Uterus (tissue), 3 donors: ENCODE measurements at regions not wholly inside any gene's neighbourhood (a gene's known extent, or its start where the extent isn't known, plus 50 kb on each side); places are given as distances from the start of the nearest gene placed in this dataset.

Experiments
- DNase-seq, 2 donors: peaks; one replicate each; pipeline ENCODE4 v3.0.0-alpha.2; 2019 to 2020
- H3K27ac ChIP-seq, 2 donors: fragments of 200-600 bp; sonication (generic); 1 replicate in 1 of 2; 2 replicates in 1 of 2; pipeline ENCODE4 v1.5.1; 2016 to 2018
- H3K27me3 ChIP-seq, 2 donors: fragments of 200-600 bp; sonication (generic); one replicate each; pipeline ENCODE4 v1.5.1; 2018 to 2019; ENCODE audit warnings: control low read depth in 1 of 2
- H3K36me3 ChIP-seq, 2 donors: fragments of 200-600 bp; sonication (generic); one replicate each; pipeline ENCODE4 v1.5.1; 2019; ENCODE audit warnings: control low read depth in 1 of 2
- H3K4me1 ChIP-seq, 2 donors: fragments of 200-600 bp; sonication (generic); one replicate each; pipeline ENCODE4 v1.5.1; 2018 to 2019; ENCODE audit warnings: control low read depth in 1 of 2
- H3K4me3 ChIP-seq, 2 donors: fragments of 200-600 bp; sonication (generic); 1 replicate in 1 of 2; 2 replicates in 1 of 2; pipeline ENCODE4 v1.5.1; 2018 to 2019; ENCODE audit warnings: mild to moderate bottlenecking in 1 of 2
- H3K9me3 ChIP-seq, 2 donors: fragments of 200-600 bp; sonication (generic); one replicate each; pipeline ENCODE4 v1.5.1; 2019; ENCODE audit warnings: control low read depth in 1 of 2
- CTCF ChIP-seq, 4 experiments: fragments of 200-600 bp in 2 of 4; fragments of 450-650 bp in 2 of 4; sonication (generic) in 2 of 4; IDR thresholded peaks; one replicate each; pipeline ENCODE4 v1.5.1; 2016 to 2019; ENCODE audit warnings: antibody characterized with exemption in 4 of 4, mild to moderate bottlenecking in 2 of 4, moderate library complexity in 1 of 4
- POLR2A ChIP-seq, 2 donors: fragments of 450-650 bp; IDR thresholded peaks; one replicate each; pipeline ENCODE4 v1.6.1; 2016; ENCODE audit warnings: antibody characterized with exemption in 2 of 2, mild to moderate bottlenecking in 1 of 2, moderate library complexity in 1 of 2
- intact Hi-C: fragments of 100-400 bp; cut with DNase I; formaldehyde crosslinking; loops from one replicate; pipeline ENCODE4 v1.15.1; 2023; ENCODE audit warnings: low total_unique reads
- donor health status: DM: yes; HTN: yes; CAD: no.

GRCh38 chr12:84607170-84607819 lies 305.3 kb downstream of the SLC6A15 start:
- no peak for TF ChIP-seq CTCF (IDR thresholded peaks at IDR 0.05)
- no peak for TF ChIP-seq POLR2A (IDR thresholded peaks at IDR 0.05)
- Histone ChIP-seq H3K27me3 (no peaks in the 10 kb centered on the region), H3K36me3 (no peaks in the 10 kb centered on the region), H3K4me3 (no peak overlapping the region), H3K27ac (no peak overlapping the region), H3K9me3 (no peaks in the 10 kb centered on the region), H3K4me1 (no peaks in the 10 kb centered on the region)
- intact Hi-C loops, result no loop called here
- DNase-seq, result no peak

- intact Hi-C loops, result no loop called here
- no peaks in the 10 kb centered on the region for H3K4me1 ChIP-seq
Measured at GRCh38 chr12:84605983-84606382, 306.6 kb downstream of the SLC6A15 start.

GRCh38 chr12:84604551-84604950 lies 308.0 kb downstream of the SLC6A15 start:
- intact Hi-C loops, result no loop called here
- TF ChIP-seq CTCF (IDR thresholded peaks at IDR 0.05) (no peak), POLR2A (IDR thresholded peaks at IDR 0.05) (no peak)
- H3K36me3 ChIP-seq, result no peaks in the 10 kb centered on the region

More at GRCh38 chr12:84605983-84606382, 306.6 kb downstream of the SLC6A15 start:
- Histone ChIP-seq H3K36me3 (no peaks in the 10 kb centered on the region), H3K9me3 (no peaks in the 10 kb centered on the region), H3K4me3 (no peak overlapping the region), H3K27ac (no peak overlapping the region), H3K27me3 (no peaks in the 10 kb centered on the region)
- no peak for DNase-seq
- no peak for TF ChIP-seq POLR2A (IDR thresholded peaks at IDR 0.05)
- TF ChIP-seq CTCF (IDR thresholded peaks at IDR 0.05), result no peak

GRCh38 chr12:84603484-84604248 lies 308.9 kb downstream of the SLC6A15 start:
- no peak for DNase-seq
- TF ChIP-seq CTCF (IDR thresholded peaks at IDR 0.05) (no peak), POLR2A (IDR thresholded peaks at IDR 0.05) (no peak)

More at GRCh38 chr12:84604551-84604950, 308.0 kb downstream of the SLC6A15 start:
- no peak overlapping the region for H3K27ac ChIP-seq
- H3K4me1 ChIP-seq, result no peaks in the 10 kb centered on the region
- no peaks in the 10 kb centered on the region for H3K9me3 ChIP-seq
- DNase-seq, result no peak
- no peaks in the 10 kb centered on the region for H3K27me3 ChIP-seq
- no peak overlapping the region for H3K4me3 ChIP-seq

GRCh38 chr12:84601483-84601882 lies 311.1 kb downstream of the SLC6A15 start:
- Histone ChIP-seq H3K27ac (no peak overlapping the region), H3K9me3 (no peaks in the 10 kb centered on the region), H3K4me3 (no peak overlapping the region), H3K27me3 (no peaks in the 10 kb centered on the region), H3K4me1 (no peaks in the 10 kb centered on the region), H3K36me3 (no peaks in the 10 kb centered on the region)
- TF ChIP-seq POLR2A (IDR thresholded peaks at IDR 0.05) (no peak), CTCF (IDR thresholded peaks at IDR 0.05) (no peak)
- intact Hi-C loops, result no loop called here
- no peak for DNase-seq

More at GRCh38 chr12:84603484-84604248, 308.9 kb downstream of the SLC6A15 start:
- Histone ChIP-seq H3K4me3 (no peak overlapping the region), H3K4me1 (no peaks in the 10 kb centered on the region), H3K27ac (no peak overlapping the region), H3K27me3 (no peaks in the 10 kb centered on the region), H3K36me3 (no peaks in the 10 kb centered on the region), H3K9me3 (no peaks in the 10 kb centered on the region)
- intact Hi-C loops, result no loop called here
